Large intestine (tissue), 3 donors: ENCODE measurements at regions not wholly inside any gene's neighbourhood (a gene's known extent, or its start where the extent isn't known, plus 50 kb on each side); places are given as distances from the start of the nearest gene placed in this dataset.

ENCODE experiments used
- DNase-seq, 2 donors: peaks; one replicate each; pipeline versions ENCODE4 v3.0.0 to v3.0.0-alpha.2; 2013
- H3K27ac ChIP-seq: one replicate; pipeline ENCODE4 v1.5.1; 2013; ENCODE audit warnings: low read length
- H3K27me3 ChIP-seq: 2 replicates; pipeline ENCODE4 v1.6.1; 2013; ENCODE audit warnings: low read length; ENCODE audit not compliant: control insufficient read depth, insufficient read depth
- H3K36me3 ChIP-seq: 2 replicates; pipeline ENCODE4 v1.6.1; 2013; ENCODE audit warnings: low read length; ENCODE audit not compliant: control insufficient read depth, insufficient read depth
- H3K4me1 ChIP-seq: one replicate; pipeline ENCODE4 v1.6.1; 2013; ENCODE audit warnings: low read length; ENCODE audit not compliant: control insufficient read depth, insufficient read depth
- H3K4me3 ChIP-seq: one replicate; pipeline ENCODE4 v1.5.1; 2013; ENCODE audit warnings: low read length
- H3K9me3 ChIP-seq: one replicate; pipeline ENCODE4 v1.6.1; 2013; ENCODE audit warnings: mild to moderate bottlenecking, low read depth, low read length, moderate library complexity; ENCODE audit not compliant: control insufficient read depth
- WGBS: methylation state at CpG from one replicate; pipeline ENCODE4 v1.1.5; 2013; ENCODE audit warnings: low lambda C conversion rate; ENCODE audit not compliant: insufficient coverage; 5-methylcytosine and 5-hydroxymethylcytosine counted together

DNA sequence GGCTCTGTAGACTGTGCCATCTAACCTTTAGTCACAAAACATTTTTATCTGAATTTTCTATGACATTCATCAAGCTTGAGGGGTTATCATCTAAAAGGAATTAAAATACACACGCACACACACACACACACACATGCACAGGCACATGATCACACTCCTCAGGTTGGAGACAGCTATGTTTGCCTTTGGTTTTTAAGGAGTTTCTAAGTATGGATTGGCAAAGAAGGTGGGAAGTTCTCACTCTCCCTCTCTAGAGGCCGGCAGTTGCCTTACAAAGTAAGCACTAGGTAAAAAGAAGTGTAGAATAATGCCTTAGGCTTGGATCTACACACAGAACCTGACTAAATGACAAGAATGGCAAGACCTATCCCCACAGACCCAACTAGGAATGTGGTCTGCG lies 437.1 kb downstream of the ZEB2 start:
- Histone ChIP-seq H3K27ac (no peak overlapping the region), H3K27me3 (no peaks in the 10 kb centered on the region), H3K4me1 (no peaks in the 10 kb centered on the region), H3K9me3 (no peaks in the 10 kb centered on the region), H3K4me3 (no peak overlapping the region), H3K36me3 (no peaks in the 10 kb centered on the region)
- no peak for DNase-seq
- WGBS: no CpG with 5 or more reads among the region's 3 CpGs

DNA sequence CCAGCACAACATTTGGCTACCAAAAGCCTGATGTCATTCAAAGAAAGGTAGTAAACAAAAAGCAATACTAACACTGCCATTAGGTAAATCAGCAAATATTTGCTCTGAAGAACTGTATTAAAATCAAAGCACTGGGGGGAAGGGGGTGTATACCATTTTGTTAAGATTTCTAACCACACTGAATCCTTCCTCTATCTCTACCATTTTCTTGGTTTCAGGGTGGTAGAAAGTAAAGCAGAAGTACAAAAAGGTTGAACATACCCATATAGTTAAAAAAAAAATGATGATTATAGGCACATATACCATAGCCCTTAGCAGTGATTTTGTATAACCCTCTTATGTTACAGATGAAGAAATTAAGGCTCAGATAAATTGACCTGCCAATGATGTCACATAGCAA lies 437.6 kb downstream of the ZEB2 start:
- no peak overlapping the region for H3K27ac ChIP-seq
- DNase-seq: no peak
- H3K4me3 ChIP-seq: no peak overlapping the region
- H3K9me3 ChIP-seq: no peaks in the 10 kb centered on the region
- no peaks in the 10 kb centered on the region for H3K4me1 ChIP-seq
- no peaks in the 10 kb centered on the region for H3K36me3 ChIP-seq
- H3K27me3 ChIP-seq: no peaks in the 10 kb centered on the region

DNA sequence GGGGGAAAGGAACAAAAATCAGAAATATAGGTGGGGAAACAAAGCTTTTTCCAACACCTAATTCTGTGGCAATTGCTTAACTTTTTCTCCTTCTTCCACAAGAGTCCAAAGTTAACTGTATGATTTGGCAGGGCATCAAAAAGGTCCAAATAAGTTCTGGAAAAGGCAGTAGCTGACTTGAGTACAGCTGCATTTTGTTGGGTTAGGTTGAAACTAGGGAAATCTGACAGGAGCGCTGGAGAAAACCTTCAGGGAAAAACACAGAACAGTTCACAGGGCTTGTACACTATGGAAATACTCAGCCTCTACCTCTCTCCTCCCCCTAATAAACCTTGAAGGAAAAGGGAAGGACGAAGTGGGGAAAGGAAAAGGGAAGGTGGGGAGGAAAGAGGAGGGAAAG lies 438.6 kb downstream of the ZEB2 start:
- Histone ChIP-seq H3K9me3 (no peaks in the 10 kb centered on the region), H3K4me3 (no peak overlapping the region), H3K27me3 (no peaks in the 10 kb centered on the region), H3K27ac (no peak overlapping the region), H3K4me1 (no peaks in the 10 kb centered on the region), H3K36me3 (no peaks in the 10 kb centered on the region)
- DNase-seq: no peak
- WGBS: no CpG with 5 or more reads among the region's 2 CpGs

DNA sequence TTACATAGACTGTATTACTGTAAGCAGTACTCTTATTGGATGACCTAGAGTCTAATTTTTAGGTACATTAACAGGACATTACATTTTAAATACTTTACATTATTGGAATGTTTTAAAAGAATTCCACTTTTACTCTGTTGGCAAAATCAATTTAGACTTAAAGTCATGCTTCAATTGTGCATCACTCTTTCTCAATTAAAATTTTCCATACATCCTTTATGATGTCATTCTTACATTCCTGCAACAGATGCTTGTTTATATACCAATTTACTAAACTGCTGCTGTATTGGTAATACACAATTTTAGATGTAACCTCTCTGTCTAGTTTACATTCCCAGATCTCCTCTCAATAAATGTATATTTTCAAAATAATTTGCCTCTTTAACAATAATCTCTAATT lies 440.1 kb downstream of the ZEB2 start:
- Histone ChIP-seq H3K36me3 (no peaks in the 10 kb centered on the region), H3K4me3 (no peak overlapping the region), H3K4me1 (no peaks in the 10 kb centered on the region), H3K9me3 (no peaks in the 10 kb centered on the region), H3K27ac (no peak overlapping the region), H3K27me3 (no peaks in the 10 kb centered on the region)
- DNase-seq: no peak

DNA sequence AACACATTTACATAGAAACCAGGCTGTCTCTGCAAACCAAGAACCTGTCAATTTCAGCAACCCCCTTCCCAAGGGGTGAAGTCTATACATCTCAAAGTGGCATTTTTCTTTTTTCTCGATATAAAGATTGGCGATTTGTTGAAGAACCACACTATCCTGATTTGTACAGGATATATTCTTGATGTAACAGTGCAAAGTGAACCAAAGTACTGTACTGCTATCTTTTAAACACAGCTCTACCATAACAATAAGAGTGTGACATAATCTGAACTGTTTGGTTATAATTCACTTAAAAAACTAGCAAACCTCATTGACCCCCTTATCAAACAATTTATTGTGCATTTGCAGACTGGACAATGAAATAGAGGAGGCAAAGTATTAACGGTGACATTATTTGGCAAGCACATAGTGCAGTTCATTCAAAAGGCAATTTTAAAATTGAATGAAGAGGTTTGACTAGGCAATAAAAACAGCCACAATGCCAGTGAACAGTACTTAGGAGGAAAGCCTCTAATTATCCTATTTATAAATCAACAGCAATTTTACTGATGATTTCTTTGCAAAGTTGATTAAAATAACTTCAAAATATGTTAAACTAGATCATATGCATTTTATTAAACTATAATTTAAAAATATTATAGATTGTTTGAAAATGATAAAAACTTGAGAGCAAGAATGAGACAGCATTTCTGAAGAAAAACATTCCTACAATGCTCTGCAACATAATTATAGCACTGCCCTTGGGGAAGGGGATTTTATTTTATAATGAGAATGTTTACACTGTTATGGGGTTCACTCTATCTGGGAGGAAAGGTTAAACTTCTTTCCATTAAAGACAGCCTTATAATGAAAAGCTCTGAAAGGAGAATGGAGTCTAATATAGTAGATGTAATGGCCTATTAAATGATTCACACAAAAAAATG lies 440.9 kb downstream of the ZEB2 start:
- DNase-seq: no peak
- Histone ChIP-seq H3K27me3 (no peaks in the 10 kb centered on the region), H3K36me3 (no peaks in the 10 kb centered on the region), H3K4me1 (no peaks in the 10 kb centered on the region), H3K9me3 (no peaks in the 10 kb centered on the region), H3K4me3 (no peak overlapping the region), H3K27ac (no peak overlapping the region)
- 67% methylated on average over 1 of the region's 3 CpGs for WGBS

DNA sequence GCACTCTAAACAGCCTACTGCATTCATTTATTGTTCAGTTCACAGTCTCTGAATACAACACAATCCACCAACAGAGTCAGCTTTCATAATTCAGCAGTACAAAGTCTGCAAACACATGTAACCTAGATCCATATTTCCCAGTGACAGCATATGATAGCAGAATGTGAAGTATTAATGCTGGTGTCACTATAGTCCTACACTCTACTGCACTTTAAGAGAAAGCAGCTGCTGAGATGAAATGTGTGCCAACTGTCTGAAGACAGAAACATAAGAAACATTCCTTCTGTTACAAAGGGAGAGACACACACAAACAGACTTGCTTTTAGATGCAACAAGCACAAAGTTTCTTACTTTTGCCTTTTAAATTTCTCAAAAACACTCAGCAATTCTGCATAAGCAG lies 441.8 kb downstream of the ZEB2 start:
- Histone ChIP-seq H3K27ac (no peak overlapping the region), H3K27me3 (no peaks in the 10 kb centered on the region), H3K9me3 (no peaks in the 10 kb centered on the region), H3K4me3 (no peak overlapping the region), H3K36me3 (no peaks in the 10 kb centered on the region), H3K4me1 (no peaks in the 10 kb centered on the region)
- peak; percentile 4 to 53 for DNase-seq

DNA sequence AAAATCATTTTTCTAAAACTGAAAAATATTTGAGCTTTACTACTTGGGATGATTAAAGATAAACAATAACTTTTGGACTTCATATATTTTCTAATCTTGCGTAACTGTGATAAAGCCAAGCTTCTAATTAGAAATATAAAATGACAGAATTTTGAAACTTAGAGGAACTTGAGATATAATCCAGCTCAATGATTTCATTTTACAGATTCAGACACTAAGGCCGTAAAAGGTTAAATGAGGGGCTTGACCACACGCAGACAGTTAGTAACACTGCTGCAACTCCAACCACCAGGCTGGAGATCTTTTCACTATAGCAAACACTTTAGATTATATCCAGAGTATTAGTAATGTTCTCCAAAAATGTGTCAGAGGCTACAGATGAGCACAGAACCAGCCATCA lies 445.5 kb downstream of the ZEB2 start:
- WGBS: 75% methylated on average over 1 of the region's 3 CpGs
- DNase-seq: no peak
- H3K4me3 ChIP-seq: no peak overlapping the region
- H3K4me1 ChIP-seq: no peaks in the 10 kb centered on the region
- no peaks in the 10 kb centered on the region for H3K36me3 ChIP-seq
- H3K9me3 ChIP-seq: no peaks in the 10 kb centered on the region
- H3K27me3 ChIP-seq: no peaks in the 10 kb centered on the region
- no peak overlapping the region for H3K27ac ChIP-seq

DNA sequence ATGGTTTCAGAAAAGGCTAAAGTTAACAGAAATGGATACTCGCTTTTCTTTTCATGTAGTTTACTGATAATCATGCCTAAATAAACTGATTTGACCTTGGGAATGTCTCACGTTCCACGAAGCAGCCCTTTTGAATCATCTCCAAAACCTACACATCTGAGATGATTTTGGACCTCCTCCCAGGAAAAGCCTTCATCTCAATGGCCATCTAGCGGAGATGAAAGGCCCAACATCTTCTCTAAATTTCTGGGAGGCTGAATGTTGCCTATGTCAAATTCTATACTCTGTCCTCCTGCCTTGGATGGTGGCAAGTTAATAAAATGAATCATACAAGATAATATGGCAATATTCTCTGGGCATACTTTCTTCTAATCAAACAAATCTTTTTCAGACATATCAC lies 448.5 kb downstream of the ZEB2 start:
- WGBS: 86% methylated on average over 4 of the region's 4 CpGs
- H3K27ac ChIP-seq: no peak overlapping the region
- DNase-seq: no peak

DNA sequence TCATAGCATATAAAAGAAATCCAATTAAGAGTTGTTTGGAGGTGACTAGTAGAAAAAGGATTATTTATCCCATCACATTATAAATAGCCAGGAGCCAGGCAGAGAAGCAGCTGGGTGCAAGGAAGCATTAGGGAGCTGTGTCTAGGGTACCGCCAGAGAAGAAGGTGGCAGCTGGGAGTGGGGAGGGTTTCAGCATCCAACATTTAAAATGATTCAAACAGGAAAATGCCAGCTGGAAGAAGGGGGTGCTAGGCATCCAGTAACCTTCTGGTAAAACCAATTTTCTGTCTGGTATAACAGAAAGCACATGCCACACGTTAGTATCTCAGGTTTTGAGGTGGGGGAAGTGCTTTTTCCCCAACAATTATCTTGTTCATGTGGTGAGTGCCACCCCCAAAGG lies 452.4 kb downstream of the ZEB2 start:
- DNase-seq: no peak
- Histone ChIP-seq H3K4me1 (no peaks in the 10 kb centered on the region), H3K27me3 (no peaks in the 10 kb centered on the region), H3K27ac (no peak overlapping the region), H3K4me3 (no peak overlapping the region), H3K36me3 (no peaks in the 10 kb centered on the region), H3K9me3 (no peaks in the 10 kb centered on the region)
- WGBS: no CpG with 5 or more reads among the region's 2 CpGs

More for the DNA sequence above, 448.5 kb downstream of the ZEB2 start:
- Histone ChIP-seq H3K9me3 (no peaks in the 10 kb centered on the region), H3K36me3 (no peaks in the 10 kb centered on the region), H3K4me1 (no peaks in the 10 kb centered on the region), H3K27me3 (no peaks in the 10 kb centered on the region), H3K4me3 (no peak overlapping the region)

DNA sequence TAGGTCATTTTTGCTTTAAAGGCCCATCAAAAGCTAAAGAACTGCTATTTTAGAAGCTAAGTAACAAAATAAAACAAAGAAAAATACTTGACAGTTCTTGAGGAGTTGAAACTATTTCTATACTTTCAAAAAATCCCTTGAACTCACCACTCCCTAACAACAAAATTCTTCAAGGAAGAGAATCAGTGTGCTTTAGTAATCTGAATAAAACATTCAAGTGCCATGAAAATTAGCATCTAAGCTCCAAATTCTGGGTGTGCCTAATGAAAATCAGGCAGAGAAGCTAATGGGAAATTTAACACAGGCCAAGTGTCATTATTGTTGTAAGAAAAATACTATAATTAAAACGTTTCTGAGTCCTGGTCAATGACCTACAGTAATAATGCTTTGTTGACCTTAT lies 456.3 kb downstream of the ZEB2 start:
- Histone ChIP-seq H3K4me3 (no peak overlapping the region), H3K27ac (no peak overlapping the region), H3K4me1 (no peaks in the 10 kb centered on the region), H3K9me3 (no peaks in the 10 kb centered on the region), H3K27me3 (no peaks in the 10 kb centered on the region), H3K36me3 (no peaks in the 10 kb centered on the region)
- no peak for DNase-seq
- no CpG with 5 or more reads among the region's 1 CpG for WGBS

DNA sequence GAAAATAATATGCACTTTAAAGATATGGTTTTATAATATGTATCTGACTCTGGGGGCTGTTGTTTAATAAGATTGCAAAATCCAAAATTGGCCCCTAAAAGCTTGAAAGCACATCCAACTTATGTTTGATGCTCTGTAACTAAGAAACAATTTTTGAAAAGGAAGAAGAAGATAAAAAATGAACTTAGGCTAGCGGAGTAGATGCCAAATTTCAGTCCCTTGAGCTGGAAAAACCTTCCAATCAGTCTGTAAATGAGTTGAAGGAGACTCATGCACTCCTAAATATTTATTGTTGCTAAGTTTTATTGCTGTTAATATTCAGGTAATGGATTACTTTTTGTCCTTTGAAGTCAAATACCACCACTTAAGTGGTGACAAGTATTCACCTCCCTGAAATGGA lies 465.0 kb downstream of the ZEB2 start:
- Histone ChIP-seq H3K36me3 (no peaks in the 10 kb centered on the region), H3K27ac (no peak overlapping the region), H3K4me3 (no peak overlapping the region), H3K9me3 (no peaks in the 10 kb centered on the region), H3K4me1 (no peaks in the 10 kb centered on the region), H3K27me3 (no peaks in the 10 kb centered on the region)
- 83% methylated on average over 1 of the region's 1 CpG for WGBS
- no peak for DNase-seq
